Ovary (tissue), 3 donors: ENCODE measurements at regions not wholly inside any gene's neighbourhood (a gene's known extent, or its start where the extent isn't known, plus 50 kb on each side); places are given as distances from the start of the nearest gene placed in this dataset.
"Not testable (repeated sequence)": the region's sequence is repeated elsewhere in the genome, so short reads cannot be mapped to it uniquely, and the experiment has no call there.

ENCODE experiments used
- CTCF ChIP-seq, 3 donors: fragments of 450-650 bp in 2 of 3; fragments of 200-600 bp in 1 of 3; IDR thresholded peaks; one replicate each; pipeline versions ENCODE4 v1.5.1 to v1.8.0; 2016 to 2022; ENCODE audit warnings: antibody characterized with exemption in 3 of 3, mild to moderate bottlenecking in 1 of 3
- EP300 ChIP-seq: sonication (generic); formaldehyde crosslinking; IDR thresholded peaks from one replicate; pipeline ENCODE4 v1.6.1; 2017; ENCODE audit warnings: antibody characterized with exemption
- POLR2A ChIP-seq: fragments of 450-650 bp; IDR thresholded peaks from one replicate; pipeline ENCODE4 v1.6.1; 2017; ENCODE audit warnings: antibody characterized with exemption, mild to moderate bottlenecking, moderate library complexity
- donor health status: DM: no; HTN: no; CAD: no.

DNA sequence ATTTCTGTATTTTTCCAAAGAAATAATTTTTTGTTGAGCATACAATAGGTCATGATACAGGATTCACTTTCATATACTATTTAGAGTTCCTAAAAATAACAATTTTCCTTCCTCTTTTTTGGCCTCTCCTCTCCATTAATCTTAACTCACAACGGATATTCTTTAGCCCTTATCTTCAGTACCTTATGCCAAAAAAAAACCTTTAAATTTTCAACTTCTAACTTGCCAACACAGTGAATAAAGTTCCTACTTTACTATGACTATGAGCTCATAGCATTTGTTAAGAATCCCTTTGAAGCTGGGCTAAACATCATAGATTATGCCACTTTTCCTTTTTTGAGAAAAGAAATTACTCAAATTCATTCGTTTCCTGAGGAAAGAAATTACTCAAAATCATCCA is 1095.5 kb downstream of the EPHA3 start:
- TF ChIP-seq CTCF (IDR thresholded peaks at IDR 0.05); POLR2A; EP300: not testable (repeated sequence)
